ENCODE measurements at regions not wholly inside any gene's neighbourhood (a gene's known extent, or its start where the extent isn't known, plus 50 kb on each side); places are given as distances from the start of the nearest gene placed in this dataset.

DNA sequence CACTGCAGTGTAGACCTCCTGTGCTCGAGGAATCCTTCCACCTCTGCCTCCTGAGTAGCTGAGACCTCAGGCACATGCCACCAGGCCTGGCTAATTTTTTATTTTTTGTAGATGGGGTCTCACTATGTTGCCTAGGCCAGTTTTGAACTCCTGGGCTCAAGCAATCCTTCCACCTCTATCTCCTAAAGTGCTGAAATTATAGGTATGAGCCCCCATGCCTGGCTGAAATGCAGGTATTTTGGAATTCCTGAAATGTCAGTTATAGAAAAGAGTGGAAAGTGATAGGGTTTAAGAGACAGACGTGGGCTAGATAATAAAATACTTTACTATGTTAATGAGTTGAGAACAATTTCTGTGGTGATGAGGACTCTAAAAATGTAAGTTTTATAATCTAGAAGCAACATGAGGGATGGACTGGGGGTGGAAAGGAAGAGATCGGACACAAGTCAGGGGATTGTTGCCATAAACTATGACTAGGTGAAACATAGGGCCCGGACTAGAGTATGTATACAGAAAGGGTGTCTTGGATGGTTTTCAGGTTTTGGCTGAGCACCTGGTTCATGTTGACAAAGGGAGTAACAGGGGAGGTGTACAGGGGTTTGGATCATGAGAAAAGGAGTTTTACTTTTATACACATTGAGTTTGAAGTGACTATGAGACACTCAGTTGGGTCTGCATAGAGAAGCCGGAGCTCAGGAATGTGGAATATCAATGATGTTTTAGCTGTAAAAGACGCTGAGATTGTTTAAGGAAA, 165.6 kb upstream of the STARD13 start:
- Mint-ChIP-seq H3K4me1 (no peaks in the 10 kb centered on the region), H3K36me3 (no peaks in the 10 kb centered on the region), H3K27ac (no peak overlapping the region), H3K4me3 (no peak overlapping the region), H3K27me3 (no peaks in the 10 kb centered on the region), H3K9me3 (peaks cover 0 to 5% of the 10 kb centered on the region in 2 donors)
- ATAC-seq (replicated peaks) (no peak), DNase-seq (no peak)

GRCh38 chr13:33452873-33453517, 167.4 kb upstream of the STARD13 start:
- Mint-ChIP-seq H3K36me3 (no peaks in the 10 kb centered on the region), H3K27ac (no peak overlapping the region), H3K9me3 (peaks cover 0 to 5% of the 10 kb centered on the region in 2 donors), H3K27me3 (no peaks in the 10 kb centered on the region), H3K4me1 (no peaks in the 10 kb centered on the region), H3K4me3 (no peak overlapping the region)
- no peak for DNase-seq
- ATAC-seq (replicated peaks) = no peak

DNA sequence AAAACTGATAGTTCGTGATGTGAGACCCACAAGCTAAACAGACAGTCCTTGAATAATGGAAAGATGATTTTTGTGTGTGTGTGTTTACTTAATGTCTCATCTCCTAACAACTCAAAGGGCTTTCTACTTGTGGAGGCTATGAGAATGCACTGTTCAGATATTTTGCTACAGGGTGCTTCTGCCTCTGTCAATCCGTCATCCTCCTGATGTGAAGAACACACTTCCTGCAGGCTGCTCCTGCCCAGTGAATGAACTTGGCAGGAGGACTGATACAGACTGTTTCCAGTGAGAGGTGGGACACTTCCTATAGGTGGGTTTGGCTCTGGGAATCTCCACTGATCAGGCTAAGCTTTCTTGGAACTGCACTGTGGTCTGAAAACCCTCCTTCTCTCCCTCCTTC, 168.4 kb upstream of the STARD13 start:
- H3K9me3 Mint-ChIP-seq = peaks cover 0 to 2% of the 10 kb centered on the region in 2 donors
- H3K27ac Mint-ChIP-seq = no peak overlapping the region
- DNase-seq (no peak), ATAC-seq (replicated peaks) (no peak)
- H3K4me3 Mint-ChIP-seq = no peak overlapping the region
- H3K4me1 Mint-ChIP-seq = no peaks in the 10 kb centered on the region
- H3K36me3 Mint-ChIP-seq = no peaks in the 10 kb centered on the region
- H3K27me3 Mint-ChIP-seq = no peaks in the 10 kb centered on the region

GRCh38 chr13:33454844-33455705, 169.5 kb upstream of the STARD13 start:
- ATAC-seq (replicated peaks) (no peak), DNase-seq (no peak)
- Mint-ChIP-seq H3K36me3 (no peaks in the 10 kb centered on the region), H3K9me3 (peaks cover 0 to 2% of the 10 kb centered on the region in 2 donors), H3K4me3 (no peak overlapping the region), H3K27ac (no peak overlapping the region), H3K27me3 (no peaks in the 10 kb centered on the region), H3K4me1 (no peaks in the 10 kb centered on the region)

GRCh38 chr13:33459702-33460101, 174.1 kb upstream of the STARD13 start:
- H3K4me3 Mint-ChIP-seq = no peak overlapping the region
- peaks cover 0 to 2% of the 10 kb centered on the region in 2 donors for H3K9me3 Mint-ChIP-seq
- H3K4me1 Mint-ChIP-seq = no peaks in the 10 kb centered on the region
- ATAC-seq (replicated peaks) = no peak
- no peaks in the 10 kb centered on the region for H3K36me3 Mint-ChIP-seq
- no peak overlapping the region for H3K27ac Mint-ChIP-seq
- H3K27me3 Mint-ChIP-seq = no peaks in the 10 kb centered on the region
- no peak for DNase-seq

DNA sequence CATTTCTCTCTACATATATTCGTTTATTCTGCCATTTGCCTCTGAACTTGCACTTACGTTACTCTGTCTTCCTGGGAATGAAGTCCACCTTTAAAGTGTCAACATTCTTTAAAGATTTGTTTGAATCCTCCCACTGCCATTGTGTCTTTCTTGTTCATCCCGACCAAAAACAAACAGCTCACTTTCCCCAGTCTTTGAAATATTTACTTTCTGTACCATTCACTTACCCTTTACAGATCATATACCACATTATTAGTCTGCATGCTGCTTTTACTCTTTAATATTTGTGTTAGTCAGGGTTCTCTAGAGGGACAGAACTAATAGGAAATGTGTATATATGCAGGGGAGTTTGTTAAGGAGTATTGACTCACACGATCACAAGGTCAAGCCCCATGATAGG, 176.6 kb upstream of the STARD13 start:
- ATAC-seq (replicated peaks) = no peak
- Mint-ChIP-seq H3K9me3 (peaks cover 0 to 2% of the 10 kb centered on the region in 2 donors), H3K4me1 (no peaks in the 10 kb centered on the region), H3K4me3 (no peak overlapping the region), H3K27me3 (peaks cover 0 to 6% of the 10 kb centered on the region in 2 donors), H3K36me3 (no peaks in the 10 kb centered on the region), H3K27ac (no peak overlapping the region)
- no peak for DNase-seq

GRCh38 chr13:33464345-33464744, 178.8 kb upstream of the STARD13 start:
- Mint-ChIP-seq H3K9me3 (no peaks in the 10 kb centered on the region), H3K36me3 (no peaks in the 10 kb centered on the region), H3K4me1 (no peaks in the 10 kb centered on the region), H3K4me3 (no peak overlapping the region), H3K27me3 (peaks cover 0 to 6% of the 10 kb centered on the region in 2 donors), H3K27ac (no peak overlapping the region)
- DNase-seq (no peak), ATAC-seq (replicated peaks) (no peak)

GRCh38 chr13:33466262-33466661, 180.7 kb upstream of the STARD13 start:
- DNase-seq = no peak
- peaks cover 3 to 4% of the 10 kb centered on the region in 2 donors for H3K9me3 Mint-ChIP-seq
- H3K36me3 Mint-ChIP-seq = no peaks in the 10 kb centered on the region
- ATAC-seq (replicated peaks) = no peak
- no peak overlapping the region for H3K4me3 Mint-ChIP-seq
- H3K27me3 Mint-ChIP-seq = peaks cover 0 to 6% of the 10 kb centered on the region in 2 donors
- no peaks in the 10 kb centered on the region for H3K4me1 Mint-ChIP-seq
- H3K27ac Mint-ChIP-seq = no peak overlapping the region

DNA sequence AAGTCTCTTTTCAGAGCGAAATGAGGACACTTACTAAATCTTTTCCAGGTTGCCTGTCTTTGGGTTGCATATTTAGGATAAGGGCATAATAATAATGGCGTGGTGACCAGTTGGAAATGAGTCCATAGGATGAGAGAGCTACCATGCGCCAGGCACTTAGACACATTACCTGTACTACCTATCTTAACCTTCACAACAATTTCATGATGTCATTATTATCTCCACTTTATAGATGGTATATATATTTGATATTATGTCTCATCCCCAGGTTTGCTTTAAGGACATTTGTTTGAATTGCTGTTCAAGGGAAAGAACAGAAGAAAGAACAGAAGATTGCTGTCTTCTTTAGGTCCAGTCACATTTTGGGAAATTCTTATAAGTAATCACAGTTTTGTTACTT, 182.0 kb upstream of the STARD13 start:
- H3K36me3 Mint-ChIP-seq = no peaks in the 10 kb centered on the region
- no peak overlapping the region for H3K27ac Mint-ChIP-seq

GRCh38 chr13:33471204-33471603, 185.6 kb upstream of the STARD13 start:
- Mint-ChIP-seq H3K36me3 (no peaks in the 10 kb centered on the region), H3K27me3 (no peaks in the 10 kb centered on the region), H3K4me3 (no peak overlapping the region), H3K4me1 (no peaks in the 10 kb centered on the region), H3K9me3 (peaks cover 3 to 4% of the 10 kb centered on the region in 2 donors), H3K27ac (no peak overlapping the region)
- ATAC-seq (replicated peaks) = no peak
- no peak for DNase-seq

More for the DNA sequence above, 182.0 kb upstream of the STARD13 start:
- peaks cover 3 to 4% of the 10 kb centered on the region in 2 donors for H3K9me3 Mint-ChIP-seq
- DNase-seq (no peak), ATAC-seq (replicated peaks) (no peak)
- H3K27me3 Mint-ChIP-seq = peaks cover 0 to 6% of the 10 kb centered on the region in 2 donors
- no peaks in the 10 kb centered on the region for H3K4me1 Mint-ChIP-seq
- no peak overlapping the region for H3K4me3 Mint-ChIP-seq

DNA sequence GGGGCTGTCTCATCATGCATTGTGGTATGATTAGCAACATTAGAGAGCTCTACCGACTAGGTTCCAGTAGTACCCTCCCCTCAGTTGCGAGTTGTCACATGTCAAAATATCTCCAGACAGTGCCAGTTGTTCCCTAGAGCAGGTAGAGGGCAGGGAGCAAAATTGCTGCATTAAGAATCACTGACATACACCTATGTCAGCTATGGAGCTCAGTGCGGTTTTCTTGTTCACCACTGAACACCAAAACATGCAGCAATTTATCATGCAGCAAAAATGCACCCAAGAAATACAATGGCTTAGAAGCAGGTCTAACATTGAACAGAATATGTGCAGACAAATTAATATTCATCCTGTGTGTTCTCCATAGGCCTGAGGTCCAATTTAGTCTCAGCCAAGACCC, 186.9 kb upstream of the STARD13 start:
- peaks cover 2 to 3% of the 10 kb centered on the region in 2 donors for H3K36me3 Mint-ChIP-seq

GRCh38 chr13:33479105-33479504, 193.6 kb upstream of the STARD13 start:
- Mint-ChIP-seq H3K36me3 (peaks cover 7 to 8% of the 10 kb centered on the region in 2 donors), H3K4me3 (no peak overlapping the region), H3K4me1 (no peaks in the 10 kb centered on the region), H3K27me3 (peaks cover 9 to 13% of the 10 kb centered on the region in 2 donors), H3K27ac (no peak overlapping the region), H3K9me3 (peaks cover 5 to 11% of the 10 kb centered on the region in 2 donors)
- no peak for DNase-seq
- no peak for ATAC-seq (replicated peaks)

More for the DNA sequence above, 186.9 kb upstream of the STARD13 start:
- Mint-ChIP-seq H3K27ac (no peak overlapping the region), H3K4me3 (no peak overlapping the region), H3K9me3 (peaks cover 3 to 7% of the 10 kb centered on the region in 2 donors), H3K4me1 (no peaks in the 10 kb centered on the region), H3K27me3 (no peaks in the 10 kb centered on the region)
- DNase-seq = no peak
- no peak for ATAC-seq (replicated peaks)

GRCh38 chr13:33480561-33480960, 195.0 kb upstream of the STARD13 start:
- Mint-ChIP-seq H3K9me3 (peaks cover 12 to 17% of the 10 kb centered on the region in 2 donors), H3K27me3 (peaks cover 9 to 13% of the 10 kb centered on the region in 2 donors), H3K36me3 (peaks cover 7 to 12% of the 10 kb centered on the region in 2 donors), H3K4me3 (no peak overlapping the region), H3K27ac (no peak overlapping the region), H3K4me1 (no peaks in the 10 kb centered on the region)
- no peak for ATAC-seq (replicated peaks)
- no peak for DNase-seq

DNA sequence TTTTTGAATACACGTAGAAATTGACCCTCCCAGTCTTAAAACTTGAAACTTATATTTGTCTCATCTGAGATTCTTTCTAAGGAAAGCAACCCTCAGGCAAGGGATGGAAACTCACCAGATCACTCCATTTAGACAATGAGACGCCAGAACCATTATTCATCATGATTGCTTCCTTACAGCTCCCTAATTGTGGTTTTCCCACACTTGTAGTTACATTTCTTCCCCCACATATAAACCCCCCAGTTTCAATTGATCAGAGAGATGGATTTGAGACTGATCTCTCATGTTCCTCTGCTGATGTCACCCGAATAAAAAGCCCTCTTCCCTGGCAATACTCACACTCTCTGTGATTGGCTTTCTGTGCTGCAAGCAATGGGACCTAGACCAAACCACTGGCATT, 197.9 kb upstream of the STARD13 start:
- peaks cover 7 to 9% of the 10 kb centered on the region in 2 donors for H3K27me3 Mint-ChIP-seq
- no peak overlapping the region for H3K27ac Mint-ChIP-seq
- DNase-seq = no peak
- H3K4me1 Mint-ChIP-seq = peaks cover 6 to 8% of the 10 kb centered on the region in 2 donors
- H3K4me3 Mint-ChIP-seq = no peak overlapping the region
- peaks cover 7 to 8% of the 10 kb centered on the region in 2 donors for H3K9me3 Mint-ChIP-seq
- ATAC-seq (replicated peaks) = no peak
- H3K36me3 Mint-ChIP-seq = peaks cover 0 to 4% of the 10 kb centered on the region in 2 donors

Measured in stimulated activated naive B cell treated with anti-CD40 and anti-IgM and Interleukin-4, amounts not matched to agents 10 μg/mL and 1 μg/mL and 100 μg/mL, for 72 hours (primary cell).